GM18508 (cell line): ENCODE measurements at regions not wholly inside any gene's neighbourhood (a gene's known extent, or its start where the extent isn't known, plus 50 kb on each side); places are given as distances from the start of the nearest gene placed in this dataset.

Experiments
- ATAC-seq: cut with Tn5 transposase; IDR thresholded peaks from one replicate; pipeline ENCODE4 v1.9.1; 2021; ENCODE audit warnings: moderate number of reproducible peaks; ENCODE audit not compliant: insufficient read depth, unreplicated experiment

DNA sequence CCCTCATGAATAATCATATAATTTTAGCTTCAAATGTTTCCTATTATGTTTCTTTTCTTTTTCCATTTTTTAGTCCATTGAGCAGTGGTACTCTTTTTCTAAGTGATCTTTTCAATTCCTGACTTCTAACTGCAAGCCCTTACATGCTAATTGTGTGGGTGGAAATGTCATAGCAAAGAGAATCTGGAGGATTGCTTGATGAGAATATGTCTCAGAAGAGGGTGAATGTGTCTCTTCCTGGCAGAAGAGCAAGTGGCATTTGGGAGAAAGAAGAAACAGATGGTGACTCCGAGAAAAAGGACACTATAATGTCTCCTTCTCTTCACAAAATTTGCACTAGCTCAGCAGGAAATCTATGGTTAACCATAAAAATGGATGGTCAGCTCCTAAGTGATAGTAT is 2320.0 kb downstream of the PCDH9 start:
- no peak for ATAC-seq

DNA sequence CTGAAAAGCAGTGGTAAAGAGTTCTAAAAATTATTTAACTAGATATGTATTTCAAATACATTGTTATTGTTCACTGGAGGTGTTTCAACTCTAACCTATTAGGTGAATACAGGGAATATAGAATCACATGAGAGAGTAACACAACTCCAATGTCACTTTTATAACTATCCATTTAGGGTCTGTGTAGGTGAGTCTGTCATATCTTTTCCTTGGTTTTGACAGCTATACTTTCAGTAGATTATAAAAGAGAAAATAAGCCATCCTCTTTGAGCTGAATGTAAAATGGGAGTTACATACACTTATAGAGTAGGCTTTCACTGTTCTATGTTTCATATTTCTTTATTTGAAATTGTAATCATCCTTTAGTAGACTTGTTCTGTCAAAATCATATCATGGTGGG is 2321.0 kb downstream of the PCDH9 start:
- no peak for ATAC-seq

DNA sequence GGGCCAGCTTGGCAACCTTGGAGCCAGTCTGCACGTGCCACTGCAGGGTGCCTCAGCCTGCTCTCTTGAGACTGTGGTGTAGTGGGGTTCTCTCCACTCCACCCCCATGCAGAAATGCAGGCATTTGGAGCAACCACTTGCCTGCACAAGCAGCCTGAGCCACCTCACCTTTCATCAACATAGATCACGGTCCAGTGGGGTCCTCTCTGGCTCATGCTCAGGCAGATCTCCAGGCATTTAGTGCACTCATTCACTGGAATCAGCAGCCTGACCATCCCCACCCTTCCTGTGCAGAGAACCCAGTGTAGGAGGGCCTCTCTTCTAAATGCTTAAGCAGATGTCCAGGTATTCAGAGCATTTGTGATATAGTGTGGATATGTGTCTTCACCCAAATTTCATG is 2330.1 kb downstream of the PCDH9 start:
- no peak for ATAC-seq

DNA sequence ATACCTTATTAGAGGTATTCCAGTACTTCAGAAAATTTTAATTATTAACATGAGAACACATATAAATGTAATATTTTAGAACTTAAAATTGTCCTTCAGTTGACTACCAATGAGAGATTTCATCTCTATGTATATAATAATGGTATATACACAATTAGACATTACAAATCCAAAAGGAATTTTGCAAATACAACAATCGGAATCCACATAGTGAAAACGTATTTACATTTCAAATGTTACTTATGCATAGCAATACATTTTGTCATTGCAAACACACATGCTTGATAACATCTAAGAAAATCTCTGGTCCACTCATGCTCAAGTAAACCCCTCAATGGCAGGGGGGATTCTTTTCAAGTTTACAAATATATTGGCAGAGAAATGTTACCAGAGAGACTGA is 2345.2 kb downstream of the PCDH9 start:
- ATAC-seq: no peak

DNA sequence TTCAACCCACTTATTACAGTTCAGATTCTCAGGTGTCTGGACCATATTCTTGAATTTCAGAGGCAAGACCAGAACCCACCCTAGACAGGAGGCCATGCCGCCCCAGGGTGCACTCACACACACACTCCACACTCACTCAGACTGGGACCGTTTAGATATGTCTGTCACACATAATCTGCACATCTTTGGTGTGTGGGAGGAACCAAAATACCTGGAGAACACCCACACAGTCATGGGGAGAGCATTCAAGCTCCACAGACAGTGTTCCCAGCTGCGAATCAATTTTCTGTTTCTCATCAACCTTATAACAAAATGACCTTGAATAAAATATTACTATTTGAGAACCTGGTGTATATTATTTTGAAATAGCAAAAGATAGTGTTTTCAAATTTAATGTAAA is 2353.0 kb downstream of the PCDH9 start:
- no peak for ATAC-seq

DNA sequence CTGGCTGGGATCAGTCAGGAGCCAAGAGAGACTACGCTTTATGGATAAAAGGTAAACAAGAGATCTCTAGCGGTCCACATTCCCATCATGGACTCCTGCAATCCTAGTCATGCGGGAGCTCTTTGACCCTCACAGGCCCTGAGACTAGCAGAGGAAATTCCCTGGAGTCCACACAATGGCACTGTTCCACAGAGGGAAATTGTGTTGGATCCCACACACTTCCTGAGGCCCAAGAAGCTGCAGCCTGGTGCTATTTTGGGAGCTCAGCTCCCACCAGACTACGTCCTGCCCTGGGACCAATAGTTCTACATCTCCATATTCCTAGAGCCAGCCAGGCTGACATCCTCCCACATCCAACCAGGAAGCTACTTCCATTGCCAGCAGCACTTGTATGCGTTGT is 2358.4 kb downstream of the PCDH9 start:
- no peak for ATAC-seq

DNA sequence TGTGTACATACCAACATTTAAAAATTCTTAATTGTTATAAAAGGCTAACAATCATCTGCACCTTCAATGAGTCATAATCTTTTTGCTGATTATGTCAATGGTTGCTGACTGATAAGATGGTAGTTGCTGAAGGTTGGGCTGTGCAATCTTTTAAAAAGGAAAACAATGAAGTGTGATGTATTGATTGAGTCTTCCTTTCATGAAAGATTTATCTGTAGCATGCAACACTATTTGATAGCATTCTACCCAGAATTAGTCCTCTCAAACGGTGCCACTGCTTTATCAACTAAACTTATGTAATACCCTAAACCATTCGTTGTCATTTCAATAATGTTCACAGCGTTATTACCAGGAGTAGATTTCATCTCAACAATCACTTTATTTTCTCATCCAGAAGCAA is 2360.6 kb downstream of the PCDH9 start:
- ATAC-seq: no peak

DNA sequence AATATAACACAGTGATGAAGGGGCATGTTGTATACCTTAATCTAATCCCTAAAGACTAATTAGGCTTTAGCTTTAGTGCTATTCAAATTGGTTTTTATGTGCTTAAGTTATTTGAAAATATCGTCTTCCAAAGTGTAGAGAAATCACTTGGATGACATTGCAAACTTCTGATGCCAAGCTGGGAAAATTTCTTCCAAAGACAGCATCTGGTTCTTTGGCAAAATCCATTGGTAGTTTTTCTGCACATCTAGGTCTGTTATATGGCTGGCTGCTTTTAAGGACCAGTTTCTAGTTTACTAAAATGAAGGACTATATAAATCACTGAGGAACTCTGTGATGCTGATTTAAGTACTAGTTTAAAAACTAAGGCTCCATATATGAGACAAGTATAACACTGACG is 2362.3 kb downstream of the PCDH9 start:
- ATAC-seq: no peak

DNA sequence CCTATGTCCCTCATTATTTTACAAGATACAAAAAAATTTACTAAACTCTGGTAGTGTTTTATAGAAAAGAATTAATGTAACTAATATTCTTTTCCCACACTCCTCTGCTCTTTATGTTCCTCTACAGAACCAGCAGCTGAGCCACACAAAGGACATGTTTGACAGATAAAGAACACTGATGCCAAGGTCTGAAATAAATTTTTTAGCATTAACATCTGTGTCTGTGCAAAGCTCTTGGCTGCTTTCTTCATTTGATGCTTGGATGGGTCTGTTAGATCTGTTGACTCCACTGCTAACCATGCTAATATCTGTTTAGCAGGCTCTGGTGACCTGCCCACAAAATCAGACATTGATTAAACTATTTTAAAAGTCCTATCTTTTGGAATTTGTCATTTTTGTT is 2363.8 kb downstream of the PCDH9 start:
- no peak for ATAC-seq

DNA sequence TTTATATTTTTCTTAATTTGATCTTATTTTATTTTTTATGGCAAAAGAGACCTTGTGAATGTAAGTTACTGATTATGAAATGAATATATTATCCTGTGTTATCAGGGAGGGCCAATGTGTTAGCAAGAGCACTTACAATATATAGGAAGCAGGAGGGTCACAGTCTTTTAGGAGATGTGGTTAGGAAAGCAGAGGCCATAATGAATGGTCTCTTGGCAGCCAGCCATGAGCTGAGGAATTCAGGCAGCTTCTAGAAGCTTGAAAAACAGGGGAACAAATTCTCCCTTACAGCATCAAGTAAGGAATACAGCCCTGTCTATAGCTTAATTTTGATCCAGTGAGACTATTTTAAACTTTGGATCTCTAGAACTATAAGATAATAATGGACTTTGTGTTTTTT is 2374.6 kb downstream of the PCDH9 start:
- no peak for ATAC-seq

DNA sequence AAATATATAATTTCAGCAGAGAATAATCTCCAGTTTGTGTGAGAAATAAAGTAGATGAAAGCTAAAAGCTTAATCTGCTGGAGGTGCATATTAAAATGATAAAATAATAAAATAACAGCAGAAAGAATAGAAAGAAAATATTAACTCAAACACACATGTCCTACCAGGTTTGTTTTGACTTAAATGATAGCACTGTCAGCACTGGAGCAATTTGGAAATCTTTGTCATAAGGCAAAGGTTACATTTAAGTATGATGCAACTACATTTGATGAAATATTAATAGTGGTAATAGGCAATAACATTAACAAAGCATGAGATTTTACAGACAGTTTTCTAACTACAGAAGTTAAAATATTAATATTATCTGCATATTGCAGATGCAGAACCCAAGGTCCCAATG is 2380.1 kb downstream of the PCDH9 start:
- no peak for ATAC-seq

DNA sequence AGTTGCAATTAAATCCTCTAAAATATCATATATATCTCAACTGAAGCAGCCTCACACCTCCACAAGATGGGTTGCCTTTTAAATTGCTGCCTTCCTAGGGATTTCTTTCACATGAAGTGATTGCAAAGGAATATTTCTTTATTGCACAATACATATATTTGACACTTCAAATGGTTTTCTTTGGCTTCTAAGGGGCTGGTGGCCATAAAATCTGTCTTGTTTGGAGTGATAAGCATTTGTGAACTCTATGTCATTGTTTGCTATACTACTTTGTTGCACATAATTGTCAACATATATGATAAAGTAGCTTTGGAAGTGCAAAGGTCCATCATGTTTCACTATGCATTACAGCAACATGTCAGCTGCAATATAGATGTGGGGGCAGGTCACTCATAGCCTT is 2380.9 kb downstream of the PCDH9 start:
- no peak for ATAC-seq

DNA sequence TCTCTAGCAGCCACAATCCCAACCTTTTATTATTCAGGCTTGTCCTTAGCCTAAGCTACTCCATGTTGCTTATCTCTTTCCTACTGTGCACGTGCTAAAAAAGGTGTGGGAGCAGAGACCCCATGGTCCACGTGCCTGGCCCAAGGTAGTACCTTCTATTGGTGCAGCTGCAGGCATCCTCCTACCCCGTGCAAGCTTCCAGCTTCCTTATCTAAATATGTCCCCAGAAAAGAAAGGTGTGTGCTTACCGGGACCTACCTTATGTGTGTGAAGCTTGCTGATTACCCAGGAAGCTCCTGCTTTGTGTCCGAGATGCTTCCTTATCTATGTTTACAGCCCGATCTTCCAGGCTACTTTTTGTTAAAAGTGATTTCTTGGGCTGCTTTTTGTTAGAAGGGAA is 2382.4 kb downstream of the PCDH9 start:
- ATAC-seq: no peak

DNA sequence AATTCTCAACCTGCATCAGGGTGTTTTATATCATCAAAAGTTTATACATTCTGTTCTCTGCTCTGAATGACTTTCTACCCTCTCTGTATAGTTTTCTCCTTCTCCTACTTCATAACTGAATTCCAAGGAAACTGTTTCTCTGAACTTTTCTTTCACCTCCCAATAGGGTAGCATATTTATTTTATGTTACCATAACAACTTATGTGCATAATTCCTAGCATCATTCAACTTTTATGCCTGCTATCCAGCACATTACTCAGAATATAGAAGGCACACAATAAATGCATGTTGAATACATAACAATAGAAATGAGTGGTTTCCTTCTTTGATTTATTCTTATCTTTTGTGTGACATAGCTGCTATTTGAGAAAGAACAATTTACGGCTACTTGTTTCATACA is 2385.0 kb downstream of the PCDH9 start:
- no peak for ATAC-seq

DNA sequence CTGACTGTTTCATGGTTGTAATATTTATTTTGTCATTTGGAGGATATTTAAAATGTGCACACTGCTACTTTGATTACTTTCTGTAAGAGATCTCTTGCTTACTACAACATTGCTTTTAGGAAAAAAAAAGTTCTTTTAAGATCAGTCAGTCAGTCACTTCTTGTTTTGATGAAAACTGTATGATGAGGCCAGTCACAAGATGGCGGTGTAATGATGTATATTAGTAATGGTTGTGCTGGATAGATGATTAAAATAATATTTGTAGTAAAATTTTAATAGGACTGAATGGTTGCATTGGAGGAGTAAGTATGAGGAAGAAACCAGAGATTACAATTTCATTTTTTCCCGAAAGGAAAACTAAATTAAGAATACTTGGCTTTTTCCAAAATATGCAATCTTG is 2411.1 kb downstream of the PCDH9 start:
- ATAC-seq: no peak

DNA sequence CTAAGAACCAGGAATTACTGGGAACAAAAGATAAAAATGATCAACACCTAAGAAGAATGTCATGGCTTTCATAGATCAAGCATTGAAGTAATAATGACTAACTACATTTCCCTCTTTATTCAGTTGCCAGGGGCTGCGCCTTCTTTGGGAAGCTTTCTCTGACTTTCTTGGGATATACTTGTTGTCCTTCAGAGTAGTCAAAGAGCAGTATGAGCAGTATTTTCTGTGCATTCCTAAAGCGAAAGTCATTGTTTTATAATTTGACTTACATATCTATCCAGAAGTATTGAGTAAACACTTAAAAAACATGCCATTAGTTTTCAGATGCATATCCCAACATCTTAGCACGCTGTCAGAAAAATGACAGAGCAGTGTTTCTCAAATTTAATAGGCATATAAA is 2412.4 kb downstream of the PCDH9 start:
- no peak for ATAC-seq

DNA sequence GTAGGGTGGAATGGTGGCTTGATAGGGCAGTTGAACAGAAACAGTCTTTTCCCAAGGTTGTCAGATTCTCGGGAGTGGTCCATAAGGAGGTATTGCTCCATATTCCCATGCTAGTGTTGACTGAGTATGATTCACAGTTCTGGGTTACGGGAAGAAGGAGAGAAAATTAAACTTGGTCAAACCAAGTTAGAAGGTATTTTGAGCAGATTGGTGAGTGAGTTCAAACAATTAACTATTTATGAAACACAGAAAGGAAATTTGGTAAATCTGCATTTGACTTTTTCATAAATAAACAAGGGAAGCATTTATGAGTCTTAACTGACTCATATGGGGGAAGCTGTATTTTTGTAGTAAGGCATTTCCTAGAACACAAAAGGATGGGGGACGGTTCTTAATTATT is 2419.4 kb downstream of the PCDH9 start:
- no peak for ATAC-seq

DNA sequence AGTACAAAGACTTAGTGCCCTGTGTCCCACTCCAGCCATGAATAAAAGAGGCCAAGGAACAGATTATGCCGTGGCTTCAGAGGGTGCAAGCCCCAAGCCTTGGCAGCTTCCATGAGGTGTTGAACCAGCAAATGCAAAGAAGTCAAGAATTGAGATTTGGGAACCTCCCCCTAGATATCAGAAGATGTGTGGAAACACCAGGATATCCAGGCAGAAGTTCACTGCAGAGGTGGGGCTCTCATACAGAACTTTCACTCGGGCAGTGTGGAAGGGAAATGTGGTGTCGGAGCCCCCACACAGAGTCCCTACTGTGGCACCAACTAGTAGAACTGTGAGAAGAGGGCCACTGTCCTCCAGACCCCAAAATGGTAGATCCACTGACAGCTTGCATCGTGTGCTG is 2421.4 kb downstream of the PCDH9 start:
- no peak for ATAC-seq

DNA sequence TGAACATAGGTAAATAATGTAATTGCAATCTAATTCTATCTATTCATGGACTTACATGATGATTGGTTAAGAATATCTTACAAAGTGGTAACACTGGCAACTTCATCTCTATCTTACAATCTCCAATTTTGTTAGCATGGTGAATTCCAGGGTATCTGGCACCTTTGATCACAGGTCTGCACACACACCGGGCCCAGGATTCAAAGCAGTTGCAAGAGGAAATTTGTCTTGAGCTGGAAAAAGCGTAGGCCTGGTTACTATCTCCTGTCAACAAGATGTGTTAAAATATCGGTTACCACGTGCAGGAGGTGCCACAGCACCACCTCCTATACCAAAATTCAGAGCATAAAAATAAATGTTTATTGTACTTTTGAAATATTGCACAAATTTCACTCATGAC is 2428.4 kb downstream of the PCDH9 start:
- ATAC-seq: no peak

DNA sequence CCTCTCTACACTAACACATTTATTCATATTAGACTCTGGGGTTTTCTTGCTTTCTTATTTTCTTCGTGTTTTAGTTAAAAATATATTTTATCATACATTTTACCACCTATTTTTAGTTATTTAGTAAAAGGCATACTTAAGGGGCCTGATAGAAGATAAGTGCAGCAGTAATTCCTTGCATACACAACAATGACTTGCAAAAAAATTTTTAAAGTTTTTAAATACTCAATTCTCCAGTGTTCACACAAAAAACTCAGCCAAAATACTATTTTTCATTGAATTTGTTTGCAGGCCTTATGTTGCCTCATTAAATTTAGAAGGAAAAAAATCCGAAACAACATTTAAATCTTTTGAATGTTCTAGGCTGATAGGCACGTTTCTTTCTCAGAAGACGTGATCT is 2431.7 kb downstream of the PCDH9 start:
- no peak for ATAC-seq

DNA sequence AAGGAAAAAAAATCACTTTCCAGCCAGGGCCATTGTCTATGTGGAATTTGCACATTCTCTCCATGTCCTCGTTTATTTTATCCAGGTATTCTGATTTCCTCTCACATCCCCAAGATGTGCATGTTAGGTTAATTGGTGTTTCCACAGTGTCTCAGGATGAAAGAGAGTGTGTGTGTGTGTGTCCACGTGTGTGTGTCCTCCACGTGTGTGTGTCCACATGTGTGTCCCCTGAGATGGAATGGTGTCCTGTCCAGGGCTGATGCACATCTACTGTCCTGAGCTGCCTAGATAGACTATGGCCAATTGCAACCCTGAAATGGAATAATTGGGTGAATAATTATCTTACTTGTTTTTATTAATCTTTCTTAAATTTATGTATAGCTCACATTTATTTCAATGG is 2436.5 kb downstream of the PCDH9 start:
- ATAC-seq: no peak

DNA sequence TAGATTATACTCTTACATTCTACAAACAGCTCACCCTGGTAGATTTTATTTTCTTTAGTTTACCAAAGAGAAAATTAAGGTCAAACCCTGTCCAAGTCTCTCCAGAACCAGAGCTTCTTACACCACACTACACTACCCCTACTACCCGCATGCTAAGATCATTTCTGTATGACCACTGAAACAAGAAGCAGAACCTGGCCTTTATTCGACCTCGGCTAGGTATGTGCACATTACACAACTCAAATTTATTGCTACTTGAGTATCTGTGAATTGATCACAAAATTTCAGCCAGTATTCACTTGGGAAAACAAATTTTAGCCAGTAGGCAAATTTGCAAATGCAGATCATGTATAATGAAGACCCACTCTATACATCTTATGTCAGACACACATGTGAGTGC is 2437.0 kb downstream of the PCDH9 start:
- ATAC-seq: no peak

DNA sequence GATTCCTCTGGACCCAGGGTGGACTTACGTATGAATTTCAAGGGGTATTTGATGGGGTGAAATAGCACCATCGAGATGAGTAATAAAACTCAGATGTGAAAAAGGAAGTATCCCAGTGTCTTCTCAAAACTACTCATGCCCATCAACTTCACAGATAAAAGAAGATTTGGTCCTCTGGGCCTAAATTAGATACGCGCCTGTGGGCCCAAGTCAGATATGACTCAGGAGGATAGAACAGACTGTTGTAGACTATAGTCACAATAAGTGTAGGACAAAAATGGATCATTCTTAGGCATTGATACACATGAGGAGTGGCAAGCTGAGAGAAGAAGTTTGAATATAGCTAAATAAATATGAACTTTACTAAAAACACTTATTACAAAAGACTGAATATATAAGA is 2438.8 kb downstream of the PCDH9 start:
- ATAC-seq: no peak

DNA sequence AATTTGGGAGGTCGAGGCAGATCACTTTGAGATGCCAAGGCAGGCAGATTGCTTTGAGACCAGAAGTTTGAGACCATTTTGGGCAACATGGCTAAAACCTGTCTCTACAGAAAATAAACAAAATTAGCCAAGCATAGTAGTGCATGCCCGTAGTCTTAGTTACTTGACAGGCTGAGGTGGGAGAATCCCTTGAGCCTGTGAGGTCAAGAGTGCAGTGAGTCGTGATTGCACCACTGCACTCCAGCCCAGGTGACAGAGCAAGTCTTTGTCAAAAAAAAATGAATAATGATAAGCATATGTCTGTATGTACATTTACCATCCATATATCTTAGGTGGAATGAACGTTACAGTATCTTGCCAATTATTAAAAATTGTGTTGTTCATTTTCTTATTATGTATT is 2447.7 kb downstream of the PCDH9 start:
- no peak for ATAC-seq
